Stimulated activated CD4-positive, alpha-beta T cell treated with anti-CD3 and anti-CD28 coated beads, Interleukin-2, amount 100 ng/mL, for 24 hours (primary cell): ENCODE measurements at regions not wholly inside any gene's neighbourhood (a gene's known extent, or its start where the extent isn't known, plus 50 kb on each side); places are given as distances from the start of the nearest gene placed in this dataset.

ENCODE experiments used
- DNase-seq, 2 donors: peaks; one replicate each; pipeline ENCODE4 v3.0.0-alpha.2; 2020

- DNase-seq = no peak
Observed at GRCh38 chr2:12828980-12829379, 112.2 kb downstream of the TRIB2 start.

GRCh38 chr2:12831016-12831415, 114.3 kb downstream of the TRIB2 start:
- DNase-seq = no peak

GRCh38 chr2:12834239-12834638, 117.5 kb downstream of the TRIB2 start:
- DNase-seq = no peak

- DNase-seq = no peak
Observed at GRCh38 chr2:12835733-12836132, 119.0 kb downstream of the TRIB2 start.

GRCh38 chr2:12839339-12839738, 122.6 kb downstream of the TRIB2 start:
- DNase-seq = no peak

GRCh38 chr2:12841021-12841420, 124.3 kb downstream of the TRIB2 start:
- DNase-seq = no peak

- DNase-seq = no peak
Observed at GRCh38 chr2:12842917-12843316, 126.2 kb downstream of the TRIB2 start.

- DNase-seq = no peak
Observed at GRCh38 chr2:12844511-12844910, 127.8 kb downstream of the TRIB2 start.

- no peak for DNase-seq
Observed at GRCh38 chr2:12847694-12848575, 131.2 kb downstream of the TRIB2 start.

- DNase-seq = no peak
Observed at GRCh38 chr2:12852135-12852534, 135.4 kb downstream of the TRIB2 start.

GRCh38 chr2:12854001-12854530, 137.3 kb downstream of the TRIB2 start:
- DNase-seq = no peak

- DNase-seq = peak in 1 of 2 donors; percentile 17
Observed at GRCh38 chr2:12855508-12855907, 138.8 kb downstream of the TRIB2 start.

GRCh38 chr2:12856934-12857601, 140.3 kb downstream of the TRIB2 start:
- no peak for DNase-seq

GRCh38 chr2:12857891-12858290, 141.2 kb downstream of the TRIB2 start:
- no peak for DNase-seq

- no peak for DNase-seq
Observed at GRCh38 chr2:12858786-12859185, 142.1 kb downstream of the TRIB2 start.

GRCh38 chr2:12861344-12861930, 144.7 kb downstream of the TRIB2 start:
- no peak for DNase-seq

GRCh38 chr2:12862541-12862940, 145.8 kb downstream of the TRIB2 start:
- DNase-seq = no peak

GRCh38 chr2:12863937-12864336, 147.2 kb downstream of the TRIB2 start:
- no peak for DNase-seq

- DNase-seq = no peak
Observed at GRCh38 chr2:12867631-12868287, 151.0 kb downstream of the TRIB2 start.

GRCh38 chr2:12870692-12871091, 154.0 kb downstream of the TRIB2 start:
- DNase-seq = no peak

- DNase-seq = no peak
Observed at GRCh38 chr2:12871694-12872315, 155.1 kb downstream of the TRIB2 start.

- no peak for DNase-seq
Observed at GRCh38 chr2:12877761-12878160, 161.0 kb downstream of the TRIB2 start.

- DNase-seq = no peak
Observed at GRCh38 chr2:12879649-12880048, 162.9 kb downstream of the TRIB2 start.
